ENCODE measurements at regions not wholly inside any gene's neighbourhood (a gene's known extent, or its start where the extent isn't known, plus 50 kb on each side); places are given as distances from the start of the nearest gene placed in this dataset.

DNA sequence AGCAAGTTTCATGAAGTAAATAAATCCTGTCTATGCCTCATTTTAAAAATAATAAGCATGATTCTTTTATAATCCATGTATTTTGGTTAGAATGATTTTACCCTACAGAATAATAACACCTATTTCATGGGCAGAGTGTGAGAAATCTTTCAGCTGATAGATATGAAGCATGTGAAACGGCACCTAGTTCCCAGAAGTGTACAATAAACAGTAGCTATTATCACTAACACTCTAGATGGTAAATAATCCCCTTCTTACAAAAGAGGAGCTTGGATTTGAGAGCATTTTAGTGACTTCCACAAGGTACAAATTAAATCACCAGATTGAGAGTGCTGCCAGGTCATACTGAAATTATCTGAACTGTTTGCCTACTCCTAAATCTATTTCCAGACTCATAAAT lies 95.3 kb upstream of the NRIP1 start:
- no peak overlapping the region for H2BK5ac ChIP-seq (ENCODE audit: insufficient read length, low read length)
- H4K20me1 ChIP-seq (ENCODE audit: control insufficient read depth, insufficient read depth, insufficient read length), result no peaks in the 10 kb centered on the region
- H3K4me3 Mint-ChIP-seq, result no peak overlapping the region
- H3K23me2 ChIP-seq (ENCODE audit: insufficient read length, low read depth, low read length, poor library complexity, severe bottlenecking), result no peaks in the 10 kb centered on the region
- no peak overlapping the region for H2BK120ac ChIP-seq (ENCODE audit: low read depth, low read length, poor library complexity, severe bottlenecking)
- H2AFZ ChIP-seq (ENCODE audit: low read length), result no peak overlapping the region
- H3K27me3 Mint-ChIP-seq (ENCODE audit: low read depth), result no peaks in the 10 kb centered on the region
- no peak overlapping the region for H4K91ac ChIP-seq (ENCODE audit: insufficient read length, low read depth, low read length)
- H3K56ac ChIP-seq (ENCODE audit: insufficient read length, low read depth, low read length), result no peak overlapping the region
- no peak overlapping the region for H3K4ac ChIP-seq (ENCODE audit: low read depth, low read length)
- H3K4me1 ChIP-seq (ENCODE audit: insufficient read depth, low read length), result no peaks in the 10 kb centered on the region
- H3K14ac ChIP-seq (ENCODE audit: insufficient read depth, low read length), result no peak overlapping the region
- peaks cover 0 to 14% (median 7%) of the 10 kb centered on the region in 3 experiments; a peak in 5 of 7 replicates for H3K36me3 Mint-ChIP-seq (ENCODE audit: insufficient read depth in 1 of 3, low read depth in 3 of 3)
- H4K8ac ChIP-seq (replicated peaks; ENCODE audit: insufficient read length, low read depth, low read length), result no peak overlapping the region
- no peak overlapping the region for H4K5ac ChIP-seq (ENCODE audit: insufficient read length, low read depth, low read length)
- TF ChIP-seq, protein P1, sequence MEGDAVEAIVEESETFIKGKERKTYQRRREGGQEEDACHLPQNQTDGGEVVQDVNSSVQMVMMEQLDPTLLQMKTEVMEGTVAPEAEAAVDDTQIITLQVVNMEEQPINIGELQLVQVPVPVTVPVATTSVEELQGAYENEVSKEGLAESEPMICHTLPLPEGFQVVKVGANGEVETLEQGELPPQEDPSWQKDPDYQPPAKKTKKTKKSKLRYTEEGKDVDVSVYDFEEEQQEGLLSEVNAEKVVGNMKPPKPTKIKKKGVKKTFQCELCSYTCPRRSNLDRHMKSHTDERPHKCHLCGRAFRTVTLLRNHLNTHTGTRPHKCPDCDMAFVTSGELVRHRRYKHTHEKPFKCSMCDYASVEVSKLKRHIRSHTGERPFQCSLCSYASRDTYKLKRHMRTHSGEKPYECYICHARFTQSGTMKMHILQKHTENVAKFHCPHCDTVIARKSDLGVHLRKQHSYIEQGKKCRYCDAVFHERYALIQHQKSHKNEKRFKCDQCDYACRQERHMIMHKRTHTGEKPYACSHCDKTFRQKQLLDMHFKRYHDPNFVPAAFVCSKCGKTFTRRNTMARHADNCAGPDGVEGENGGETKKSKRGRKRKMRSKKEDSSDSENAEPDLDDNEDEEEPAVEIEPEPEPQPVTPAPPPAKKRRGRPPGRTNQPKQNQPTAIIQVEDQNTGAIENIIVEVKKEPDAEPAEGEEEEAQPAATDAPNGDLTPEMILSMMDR (conservative IDR thresholded peaks at IDR 0.05), result no peak
- no peak overlapping the region for H3K27ac ChIP-seq (ENCODE audit: insufficient read length, low read depth, low read length)
- no peak overlapping the region for H3K9ac ChIP-seq (ENCODE audit: extremely low read depth, insufficient read length, low read length)
- H2BK20ac ChIP-seq (ENCODE audit: low read depth, low read length, poor library complexity, severe bottlenecking), result no peak overlapping the region
- no peak for DNase-seq
- no peak overlapping the region for H2BK15ac ChIP-seq (ENCODE audit: low read depth, low read length)
- H3K18ac ChIP-seq (ENCODE audit: insufficient read length, low read depth, low read length), result no peak overlapping the region
- no peaks in the 10 kb centered on the region for H3K9me3 ChIP-seq (ENCODE audit: control insufficient read depth, low read depth, low read length)
- no peak overlapping the region for H3K23ac ChIP-seq (ENCODE audit: insufficient read length, low read depth, low read length)
- H3K79me1 ChIP-seq (ENCODE audit: insufficient read depth, low read depth, low read length, poor library complexity, severe bottlenecking), result no peaks in the 10 kb centered on the region
- no peak overlapping the region for H3T11ph ChIP-seq (ENCODE audit: low read length)
- H3K4me1 Mint-ChIP-seq, result no peaks in the 10 kb centered on the region
- no peak overlapping the region for H2AK5ac ChIP-seq (ENCODE audit: insufficient read length, low read length)
- peaks cover 10 to 19% of the 10 kb centered on the region in 2 experiments for H3K9me3 Mint-ChIP-seq
- H3K4me2 ChIP-seq (ENCODE audit: insufficient read depth, insufficient read length, low read length), result no peak overlapping the region
- no peaks in the 10 kb centered on the region for H3K27me3 ChIP-seq (ENCODE audit: insufficient read depth, low read length)
- no peak overlapping the region for H2BK12ac ChIP-seq (ENCODE audit: insufficient read length, low read depth, low read length)
- no peak overlapping the region for H3K27ac Mint-ChIP-seq
- no peaks in the 10 kb centered on the region for H3K79me2 ChIP-seq (ENCODE audit: insufficient read depth, low read length)
- no CpG with 5 or more reads among the region's 1 CpG for WGBS (ENCODE audit: extremely low coverage, insufficient read length, low lambda C conversion rate)
